GM12875 (cell line): ENCODE measurements at regions not wholly inside any gene's neighbourhood (a gene's known extent, or its start where the extent isn't known, plus 50 kb on each side); places are given as distances from the start of the nearest gene placed in this dataset.
"Not testable (repeated sequence)": the region's sequence is repeated elsewhere in the genome, so short reads cannot be mapped to it uniquely, and the experiment has no call there.

ENCODE experiments used
- H3K4me3 ChIP-seq: one replicate; pipeline ENCODE4 v1.5.1; 2011; ENCODE audit warnings: low read depth, low read length, control low read depth
- TF ChIP-seq, protein P1 (sequence below): IDR thresholded peaks from 2 replicates; pipeline ENCODE4 v1.5.1; 2011; ENCODE audit warnings: low read depth, mild to moderate bottlenecking, control low read depth, inconsistent platforms, low read length, moderate library complexity, borderline replicate concordance; ENCODE audit not compliant: insufficient read depth

- H3K4me3 ChIP-seq = no peak overlapping the region
- TF ChIP-seq, protein P1, sequence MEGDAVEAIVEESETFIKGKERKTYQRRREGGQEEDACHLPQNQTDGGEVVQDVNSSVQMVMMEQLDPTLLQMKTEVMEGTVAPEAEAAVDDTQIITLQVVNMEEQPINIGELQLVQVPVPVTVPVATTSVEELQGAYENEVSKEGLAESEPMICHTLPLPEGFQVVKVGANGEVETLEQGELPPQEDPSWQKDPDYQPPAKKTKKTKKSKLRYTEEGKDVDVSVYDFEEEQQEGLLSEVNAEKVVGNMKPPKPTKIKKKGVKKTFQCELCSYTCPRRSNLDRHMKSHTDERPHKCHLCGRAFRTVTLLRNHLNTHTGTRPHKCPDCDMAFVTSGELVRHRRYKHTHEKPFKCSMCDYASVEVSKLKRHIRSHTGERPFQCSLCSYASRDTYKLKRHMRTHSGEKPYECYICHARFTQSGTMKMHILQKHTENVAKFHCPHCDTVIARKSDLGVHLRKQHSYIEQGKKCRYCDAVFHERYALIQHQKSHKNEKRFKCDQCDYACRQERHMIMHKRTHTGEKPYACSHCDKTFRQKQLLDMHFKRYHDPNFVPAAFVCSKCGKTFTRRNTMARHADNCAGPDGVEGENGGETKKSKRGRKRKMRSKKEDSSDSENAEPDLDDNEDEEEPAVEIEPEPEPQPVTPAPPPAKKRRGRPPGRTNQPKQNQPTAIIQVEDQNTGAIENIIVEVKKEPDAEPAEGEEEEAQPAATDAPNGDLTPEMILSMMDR = no peak
Observed at GRCh38 chr3:64438066-64438465, 212.8 kb upstream of the PRICKLE2 start.

GRCh38 chr3:64437131-64437530, 211.9 kb upstream of the PRICKLE2 start:
- TF ChIP-seq, protein P1 = no peak
- no peak overlapping the region for H3K4me3 ChIP-seq

DNA sequence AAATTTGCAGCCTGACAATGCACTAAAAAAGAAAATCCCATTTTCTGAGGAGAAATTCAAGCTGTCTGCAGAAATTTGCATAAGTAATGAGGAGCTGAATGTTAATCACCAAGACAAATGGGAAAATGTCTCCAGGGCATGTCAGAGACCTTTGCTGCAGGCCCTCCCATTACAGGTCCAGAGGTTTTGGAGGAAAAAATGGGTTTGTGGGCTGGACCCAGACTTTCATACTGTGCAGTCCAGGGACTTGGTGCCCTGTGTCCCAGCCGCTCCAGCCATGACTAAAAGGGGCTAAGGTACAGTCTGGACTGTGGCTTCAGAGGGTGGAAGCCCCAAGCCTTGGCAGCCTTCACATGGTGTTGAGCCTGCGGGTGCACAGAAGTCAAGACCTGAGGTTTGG, 209.8 kb upstream of the PRICKLE2 start:
- H3K4me3 ChIP-seq = not testable (repeated sequence)

- TF ChIP-seq, protein P1 = no peak
- no peak overlapping the region for H3K4me3 ChIP-seq
Observed at GRCh38 chr3:64432870-64433269, 207.6 kb upstream of the PRICKLE2 start.

DNA sequence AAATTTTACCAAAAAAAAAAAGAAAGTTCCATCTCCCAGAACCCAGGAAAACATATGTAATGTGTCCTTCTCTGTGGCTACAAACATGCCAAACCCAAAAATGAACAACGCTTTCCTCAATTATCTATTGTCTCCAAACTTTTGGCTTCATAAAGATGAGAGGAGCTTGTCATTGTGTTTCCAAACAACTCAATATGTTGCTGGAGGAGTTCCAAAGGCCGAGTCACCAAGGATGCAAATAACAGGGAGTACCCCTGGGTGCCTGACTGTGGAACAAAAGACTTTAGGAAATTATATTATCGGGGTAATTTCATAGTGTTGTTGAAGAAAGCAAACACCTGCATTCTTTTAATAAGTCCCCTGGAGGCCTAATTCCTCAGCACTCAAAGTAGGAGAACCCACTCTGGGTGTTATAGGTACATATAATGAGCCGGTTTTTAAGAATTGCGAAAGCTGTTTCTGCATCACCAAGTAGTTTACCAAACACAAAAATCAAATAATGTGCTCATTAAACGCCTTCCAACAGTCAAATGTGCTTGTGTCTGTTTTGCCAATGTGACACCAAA, 206.3 kb upstream of the PRICKLE2 start:
- TF ChIP-seq, protein P1 = no peak

DNA sequence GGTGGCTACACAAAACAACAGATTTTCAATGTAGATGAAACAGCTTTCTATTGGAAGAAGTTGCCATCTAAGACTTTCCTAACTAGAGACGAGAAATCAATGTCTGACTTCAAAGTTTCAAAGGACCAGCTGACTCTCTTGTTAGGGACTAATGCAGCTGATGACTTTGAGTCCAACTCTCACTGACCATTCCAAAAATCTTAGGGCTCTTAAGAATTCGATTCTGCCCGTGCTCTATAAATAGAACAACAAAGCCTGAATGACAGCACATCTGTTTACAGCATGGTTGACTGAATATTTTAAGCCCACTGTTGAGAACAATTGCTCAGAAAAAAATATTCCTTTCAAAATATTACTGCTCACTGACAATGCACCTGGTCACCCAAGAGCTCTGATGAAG, 202.4 kb upstream of the PRICKLE2 start:
- TF ChIP-seq, protein P1 = no peak
- no peak overlapping the region for H3K4me3 ChIP-seq

More for the DNA sequence above, 206.3 kb upstream of the PRICKLE2 start:
- H3K4me3 ChIP-seq = no peak overlapping the region

- no peak overlapping the region for H3K4me3 ChIP-seq
- TF ChIP-seq, protein P1 = no peak
Observed at GRCh38 chr3:64426551-64426950, 201.3 kb upstream of the PRICKLE2 start.

GRCh38 chr3:64422932-64423331, 197.7 kb upstream of the PRICKLE2 start:
- TF ChIP-seq, protein P1 = no peak
- H3K4me3 ChIP-seq = no peak overlapping the region
